Right lobe of liver (tissue), 6 donors: ENCODE measurements at regions not wholly inside any gene's neighbourhood (a gene's known extent, or its start where the extent isn't known, plus 50 kb on each side); places are given as distances from the start of the nearest gene placed in this dataset.

ENCODE experiments used
- ATAC-seq, 4 donors: fragments of 200-7000 bp; cut with Tn5 transposase; one replicate each; pipeline ENCODE4 v1.9.1; 2020; ENCODE audit warnings: mild to moderate bottlenecking in 4 of 4, moderate library complexity in 4 of 4
- DNase-seq, 3 donors: peaks; one replicate each; pipeline ENCODE4 v3.0.0-alpha.2; 2020
- H3K27ac ChIP-seq, 3 donors: fragments of 200-600 bp; one replicate each; pipeline ENCODE4 v1.8.0; 2022
- H3K27me3 ChIP-seq, 2 donors: fragments of 200-600 bp; one replicate each; pipeline ENCODE4 v1.8.0; 2022
- H3K36me3 ChIP-seq, 4 donors: fragments of 200-600 bp; sonication (generic) in 1 of 4; one replicate each; pipeline versions ENCODE4 v1.5.1 to v1.8.0; 2017 to 2022; ENCODE audit warnings: control low read depth in 1 of 4
- H3K4me1 ChIP-seq, 4 donors: fragments of 200-600 bp; sonication (generic) in 1 of 4; one replicate each; pipeline versions ENCODE4 v1.5.1 to v1.8.0; 2017 to 2022; ENCODE audit warnings: control low read depth in 1 of 4
- H3K4me3 ChIP-seq, 3 donors: fragments of 200-600 bp; one replicate each; pipeline ENCODE4 v1.8.0; 2022
- H3K9me3 ChIP-seq, 4 donors: fragments of 200-600 bp; sonication (generic) in 1 of 4; one replicate each; pipeline versions ENCODE4 v1.5.1 to v1.8.0; 2017 to 2022; ENCODE audit warnings: control low read depth in 1 of 4
- CTCF ChIP-seq, 4 donors: fragments of 200-600 bp in 3 of 4; fragments of 450-650 bp in 1 of 4; IDR thresholded peaks; one replicate each; pipeline versions ENCODE4 v1.5.1 to v1.8.0; 2016 to 2022; ENCODE audit warnings: antibody characterized with exemption in 4 of 4, mild to moderate bottlenecking in 2 of 4
- POLR2A ChIP-seq: fragments of 450-650 bp; IDR thresholded peaks from one replicate; pipeline ENCODE4 v1.6.1; 2017; ENCODE audit warnings: antibody characterized with exemption, mild to moderate bottlenecking
- WGBS: methylation state at CpG from one replicate; pipeline ENCODE4 v1.1.6; 2018; ENCODE audit warnings: low coverage, low lambda C conversion rate; ENCODE audit not compliant: insufficient coverage; ENCODE audit errors: missing lambda C conversion rate; 5-methylcytosine and 5-hydroxymethylcytosine counted together
- intact Hi-C, 2 donors: fragments of 100-400 bp; cut with DNase I; formaldehyde crosslinking; loops; one replicate each; pipeline versions ENCODE4 v1.11.2 to v1.14.1; 2022
- donor health status: DM: no; HTN: yes; CAD: no.
- donor health status: DM: no; HTN: no; CAD: no.
- donor health status: DM: no; HTN: no; CAD: no.
- donor health status: DM: no; HTN: yes; CAD: no.
- donor health status: DM: no; HTN: yes; CAD: no.

GRCh38 chr2:8457092-8457481, 224.8 kb upstream of the ID2 start:
- 24% methylated on average over 17 of the region's 41 CpGs for WGBS
- no peak for TF ChIP-seq CTCF (IDR thresholded peaks at IDR 0.05)
- peak overlapping the region; percentile 14 to 38 (median 31) for H3K4me3 ChIP-seq
- DNase-seq, result peak in 2 of 3 donors; percentile 51 to 58
- intact Hi-C loops, result no loop called here
- no peak overlapping the region for H3K27ac ChIP-seq
- H3K9me3 ChIP-seq, result no peaks in the 10 kb centered on the region
- H3K27me3 ChIP-seq, result no peaks in the 10 kb centered on the region
- peak; percentile 57 to 78 (median 70) for ATAC-seq
- peaks cover 0 to 28% (median 8%) of the 10 kb centered on the region in 4 donors for H3K4me1 ChIP-seq
- no peaks in the 10 kb centered on the region for H3K36me3 ChIP-seq

- Histone ChIP-seq H3K4me1 (peaks cover 0 to 28% (median 8%) of the 10 kb centered on the region in 4 donors), H3K4me3 (peak overlapping the region; percentile 14 to 38 (median 31)), H3K27ac (peak overlapping the region in 2 of 3 donors; percentile 40 to 54), H3K9me3 (no peaks in the 10 kb centered on the region), H3K36me3 (no peaks in the 10 kb centered on the region), H3K27me3 (no peaks in the 10 kb centered on the region)
- ATAC-seq (peak in 2 of 4 donors; percentile 9 to 41), DNase-seq (peak in 1 of 3 donors; percentile 39)
- 51% methylated on average over 19 of the region's 19 CpGs for WGBS
- TF ChIP-seq POLR2A, result no peak
- no peak for TF ChIP-seq CTCF (IDR thresholded peaks at IDR 0.05)
- intact Hi-C loops, result no loop called here
Observed at GRCh38 chr2:8457699-8458502, 224.0 kb upstream of the ID2 start.

- no peaks in the 10 kb centered on the region for H3K36me3 ChIP-seq
- peaks cover 0 to 28% (median 8%) of the 10 kb centered on the region in 4 donors for H3K4me1 ChIP-seq
- H3K4me3 ChIP-seq, result no peak overlapping the region
- peak; percentile 74 to 85 (median 79) for ATAC-seq
- 67% methylated on average over 8 of the region's 10 CpGs for WGBS
- TF ChIP-seq CTCF (IDR thresholded peaks at IDR 0.05), result no peak
- TF ChIP-seq POLR2A, result no peak
- H3K27me3 ChIP-seq, result no peaks in the 10 kb centered on the region
- peak overlapping the region; percentile 40 to 65 (median 54) for H3K27ac ChIP-seq
- intact Hi-C loops, result no loop called here
- H3K9me3 ChIP-seq, result no peaks in the 10 kb centered on the region
- DNase-seq, result peak in 1 of 3 donors; percentile 46
Observed at GRCh38 chr2:8458503-8459459, 223.1 kb upstream of the ID2 start.

- TF ChIP-seq CTCF (IDR thresholded peaks at IDR 0.05) (no peak), POLR2A (no peak)
- ATAC-seq (peak in 1 of 4 donors; percentile 15), DNase-seq (no peak)
- Histone ChIP-seq H3K9me3 (no peaks in the 10 kb centered on the region), H3K36me3 (no peaks in the 10 kb centered on the region), H3K27ac (peak overlapping the region; percentile 40 to 65 (median 54)), H3K4me1 (peaks cover 0 to 28% (median 8%) of the 10 kb centered on the region in 4 donors), H3K4me3 (no peak overlapping the region), H3K27me3 (no peaks in the 10 kb centered on the region)
- WGBS, result 73% methylated on average over 3 of the region's 3 CpGs
- intact Hi-C loops, result no loop called here
Observed at GRCh38 chr2:8459474-8459873, 222.4 kb upstream of the ID2 start.
